Left forelimb (tissue), 1 donor: ENCODE measurements at regions not wholly inside any gene's neighbourhood (a gene's known extent, or its start where the extent isn't known, plus 50 kb on each side); places are given as distances from the start of the nearest gene placed in this dataset.

ENCODE experiments used
- DNase-seq: peaks from one replicate; pipeline ENCODE4 v3.0.0-alpha.2; 2018; ENCODE audit warnings: low spot score

DNA sequence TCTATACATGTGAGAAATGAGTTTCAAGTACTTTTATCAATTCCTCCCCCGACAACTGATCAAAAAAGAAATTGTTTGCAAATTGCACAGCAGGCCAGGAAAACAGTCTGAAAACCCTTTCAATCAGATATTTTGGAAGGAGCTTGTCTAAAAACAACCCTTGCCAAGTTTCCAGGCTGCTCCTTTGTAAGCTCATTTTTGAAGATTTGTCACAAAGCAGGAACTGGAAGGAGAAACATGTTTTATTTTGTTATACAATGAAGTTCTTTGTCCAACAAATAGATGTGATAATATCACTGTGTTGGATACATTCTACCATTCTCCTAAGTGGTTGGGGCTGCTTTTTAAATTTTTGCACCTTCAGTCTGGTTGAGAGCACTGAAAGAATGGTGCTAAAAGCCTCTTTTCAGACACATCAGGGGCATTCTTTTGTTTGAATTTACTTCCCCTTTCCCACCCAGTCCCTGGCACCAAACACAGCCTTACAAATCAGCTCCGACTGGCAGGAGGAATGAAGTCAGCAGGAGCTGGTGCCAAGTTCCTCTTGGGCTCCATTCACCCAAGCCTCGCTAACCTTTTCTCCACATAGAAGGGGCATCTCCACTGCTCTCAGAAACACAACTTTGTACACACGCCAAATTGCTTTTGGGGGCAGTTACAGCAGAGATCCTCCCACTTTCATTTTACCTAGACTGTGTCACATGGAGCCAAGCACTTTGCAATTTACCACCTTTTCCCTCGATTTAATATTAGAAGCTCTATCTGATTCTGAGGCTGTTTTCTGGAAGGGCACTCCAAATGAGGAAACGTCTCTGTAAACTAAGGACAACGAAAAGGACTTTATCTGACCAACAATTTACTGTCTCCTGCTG, 88.0 kb downstream of the C1D start:
- DNase-seq: no peak

DNA sequence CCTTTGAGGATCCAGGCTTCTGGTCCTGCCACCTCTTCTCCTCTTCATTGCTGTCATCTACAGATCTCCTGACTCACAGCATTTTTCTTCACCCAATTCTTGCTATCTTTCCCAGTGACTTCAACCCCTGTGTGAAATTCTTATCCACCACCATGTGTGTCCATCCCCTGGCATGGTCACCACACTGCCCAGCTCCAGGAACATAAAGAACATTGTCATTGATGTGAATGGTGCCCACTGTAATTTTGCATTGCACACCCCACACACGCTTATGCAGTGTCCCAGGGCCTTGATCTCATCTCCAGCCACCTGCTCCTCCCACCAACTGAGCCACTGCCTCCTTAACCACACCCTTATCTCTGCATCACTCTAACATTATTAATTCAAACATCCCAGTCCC, 85.3 kb downstream of the C1D start:
- no peak for DNase-seq

DNA sequence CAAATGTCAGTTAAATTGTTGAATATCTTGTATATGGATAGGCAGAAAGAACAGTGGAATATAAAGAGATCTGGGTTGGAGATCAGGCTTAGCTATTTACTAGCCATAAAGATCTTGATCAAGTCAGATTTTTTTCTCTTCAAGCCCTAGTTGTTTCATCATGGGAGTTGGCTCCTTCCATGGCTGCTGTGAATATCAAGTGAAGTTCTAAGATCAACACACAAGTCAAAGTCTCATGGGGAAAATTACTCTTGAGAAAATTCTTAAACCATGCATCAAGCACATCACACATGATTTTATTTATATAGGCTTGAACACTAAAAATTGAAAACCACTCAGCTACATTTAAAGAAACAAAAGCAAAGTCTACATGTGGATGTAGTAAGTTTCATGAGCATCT, 79.8 kb downstream of the C1D start:
- no peak for DNase-seq

DNA sequence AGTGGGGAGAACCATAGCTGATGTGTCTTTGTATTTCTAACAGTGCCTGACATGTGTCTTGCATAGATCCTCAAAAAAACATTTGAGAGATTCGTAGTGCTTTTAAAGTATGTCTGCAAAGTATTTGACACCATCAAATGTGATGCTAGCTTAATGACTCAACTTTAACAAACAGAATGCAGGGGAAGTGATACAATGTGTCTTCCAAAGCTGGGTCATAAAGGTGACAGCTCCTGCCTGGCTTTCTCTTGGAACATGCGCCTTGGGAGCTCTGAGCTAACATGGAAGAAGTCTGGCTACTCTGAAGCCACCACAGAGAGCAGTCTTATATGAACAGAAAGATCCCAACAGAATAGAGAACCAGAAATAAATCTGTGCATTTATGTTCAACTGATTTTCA, 78.2 kb downstream of the C1D start:
- no peak for DNase-seq

DNA sequence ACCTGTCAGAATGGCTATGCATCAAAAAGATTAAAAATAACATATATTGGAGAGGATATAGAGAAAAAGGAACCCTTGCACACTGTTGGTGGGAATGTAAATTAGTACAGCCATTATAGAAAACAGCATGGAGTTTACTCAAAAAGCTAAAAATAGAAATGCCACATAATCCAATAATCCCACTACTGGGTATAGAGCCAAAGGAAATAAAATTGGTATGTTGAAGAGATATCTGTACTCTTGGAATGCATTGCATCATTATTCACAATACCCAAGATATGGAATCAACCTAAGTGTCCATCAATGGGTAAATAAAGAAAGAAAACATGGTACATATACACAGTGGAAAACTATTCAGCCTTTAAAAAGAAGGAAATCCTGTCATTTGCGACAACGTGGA, 77.2 kb downstream of the C1D start:
- DNase-seq: no peak

DNA sequence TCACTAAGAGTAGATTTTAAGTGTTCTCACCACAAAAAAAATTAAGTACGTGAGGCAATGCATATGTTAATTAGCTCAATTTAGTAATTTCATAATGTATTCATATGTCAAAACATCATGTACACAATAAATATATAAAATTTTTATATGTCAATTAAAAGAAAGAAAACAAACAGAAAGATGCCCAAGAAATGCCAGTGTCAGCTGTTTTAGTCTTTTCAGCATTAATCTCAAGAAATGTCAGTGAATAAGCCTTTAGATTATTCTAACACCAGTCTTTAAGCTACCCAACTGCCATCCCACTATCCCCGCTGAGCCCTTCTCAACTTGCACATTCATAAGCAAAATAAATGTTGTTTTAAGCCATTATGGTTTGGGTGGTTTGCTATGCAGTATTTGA, 76.5 kb downstream of the C1D start:
- no peak for DNase-seq
